Activated CD8-positive, alpha-beta memory T cell treated with anti-CD3 and anti-CD28 coated beads for 4 hours (primary cell): ENCODE measurements at regions not wholly inside any gene's neighbourhood (a gene's known extent, or its start where the extent isn't known, plus 50 kb on each side); places are given as distances from the start of the nearest gene placed in this dataset.
A peak's percentile ranks its signal among the peaks of the same experiment; 100 is the strongest.

Experiments
- DNase-seq, 2 donors: peaks; one replicate each; pipeline ENCODE4 v3.0.0-alpha.2; 2020; ENCODE audit warnings: low read depth in 2 of 2

- no peak for DNase-seq
Observed at GRCh38 chr1:193568512-193568911, 382.1 kb upstream of the B3GALT2 start.

- no peak for DNase-seq
Observed at GRCh38 chr1:193567937-193568336, 381.5 kb upstream of the B3GALT2 start.

GRCh38 chr1:193566735-193567134 lies 380.3 kb upstream of the B3GALT2 start:
- DNase-seq, result no peak

GRCh38 chr1:193565971-193566577 lies 379.7 kb upstream of the B3GALT2 start:
- DNase-seq, result no peak

GRCh38 chr1:193562121-193562520 lies 375.7 kb upstream of the B3GALT2 start:
- no peak for DNase-seq

- no peak for DNase-seq
Observed at GRCh38 chr1:193558491-193559028, 372.1 kb upstream of the B3GALT2 start.

GRCh38 chr1:193555662-193556441 lies 369.4 kb upstream of the B3GALT2 start:
- DNase-seq, result no peak

- DNase-seq, result no peak
Observed at GRCh38 chr1:193553564-193553963, 367.2 kb upstream of the B3GALT2 start.

- no peak for DNase-seq
Observed at GRCh38 chr1:193552274-193552673, 365.9 kb upstream of the B3GALT2 start.

GRCh38 chr1:193549081-193549480 lies 362.7 kb upstream of the B3GALT2 start:
- DNase-seq, result no peak

GRCh38 chr1:193545171-193545570 lies 358.8 kb upstream of the B3GALT2 start:
- no peak for DNase-seq

- DNase-seq, result no peak
Observed at GRCh38 chr1:193543259-193543658, 356.8 kb upstream of the B3GALT2 start.

GRCh38 chr1:193542690-193543089 lies 356.3 kb upstream of the B3GALT2 start:
- no peak for DNase-seq

GRCh38 chr1:193540511-193540910 lies 354.1 kb upstream of the B3GALT2 start:
- no peak for DNase-seq

- DNase-seq, result no peak
Observed at GRCh38 chr1:193539731-193540459, 353.5 kb upstream of the B3GALT2 start.

GRCh38 chr1:193538680-193539079 lies 352.3 kb upstream of the B3GALT2 start:
- peak in 1 of 2 donors; percentile 16 for DNase-seq

- no peak for DNase-seq
Observed at GRCh38 chr1:193538003-193538354, 351.6 kb upstream of the B3GALT2 start.

- peak in 1 of 2 donors; percentile 29 for DNase-seq
Observed at GRCh38 chr1:193537266-193538002, 351.0 kb upstream of the B3GALT2 start.

GRCh38 chr1:193533853-193534252 lies 347.4 kb upstream of the B3GALT2 start:
- DNase-seq, result no peak

- no peak for DNase-seq
Observed at GRCh38 chr1:193525917-193526710, 339.7 kb upstream of the B3GALT2 start.

GRCh38 chr1:193525411-193525810 lies 339.0 kb upstream of the B3GALT2 start:
- no peak for DNase-seq
